ENCODE measurements at regions not wholly inside any gene's neighbourhood (a gene's known extent, or its start where the extent isn't known, plus 50 kb on each side); places are given as distances from the start of the nearest gene placed in this dataset.

GRCh38 chr4:14059006-14059405, 431.5 kb upstream of the BOD1L1 start:
- no peak for DNase-seq

GRCh38 chr4:14064984-14065383, 437.5 kb upstream of the BOD1L1 start:
- DNase-seq, result no peak

DNA sequence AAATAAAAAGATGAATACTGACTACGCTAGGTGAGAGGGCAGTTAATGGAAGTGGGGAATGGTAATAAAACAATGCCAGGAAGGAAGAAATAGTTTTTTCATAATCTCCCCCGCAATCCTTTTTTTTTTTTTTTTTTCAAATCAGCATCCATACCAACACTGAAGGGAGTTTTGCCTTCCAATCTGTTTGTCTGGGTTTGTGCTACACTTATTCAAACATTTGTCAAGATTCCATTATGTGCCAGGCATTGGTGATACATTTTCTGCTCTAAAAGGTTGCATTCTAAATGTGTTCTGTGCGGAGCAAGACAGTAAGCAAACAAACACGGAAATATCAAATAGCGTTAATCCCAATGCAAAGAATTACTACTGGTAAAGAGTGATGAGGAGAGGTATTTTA, 437.9 kb upstream of the BOD1L1 start:
- DNase-seq, result no peak

DNA sequence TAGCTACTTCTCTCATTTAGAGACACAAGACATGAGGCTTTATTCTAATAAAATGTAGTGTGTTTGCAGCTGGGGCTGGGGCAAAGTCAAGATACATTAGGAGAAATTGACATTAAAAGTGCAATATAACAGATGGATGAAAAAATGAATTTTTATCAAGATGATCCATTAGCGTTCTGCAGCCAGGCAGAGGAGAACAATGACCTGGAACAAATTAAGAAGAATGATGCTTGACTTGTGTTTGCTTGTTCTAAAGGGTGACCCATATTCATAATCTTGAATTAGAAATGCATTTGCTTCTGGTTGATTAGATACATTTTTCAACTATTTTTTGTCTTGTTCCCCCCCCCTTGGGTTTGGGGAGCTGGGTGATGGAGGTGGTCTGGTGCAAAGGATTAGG, 439.5 kb upstream of the BOD1L1 start:
- no peak for DNase-seq

- no peak for DNase-seq
Observed at GRCh38 chr4:14069886-14070285, 442.4 kb upstream of the BOD1L1 start.

- no peak for DNase-seq
Observed at GRCh38 chr4:14070289-14070880, 442.9 kb upstream of the BOD1L1 start.

DNA sequence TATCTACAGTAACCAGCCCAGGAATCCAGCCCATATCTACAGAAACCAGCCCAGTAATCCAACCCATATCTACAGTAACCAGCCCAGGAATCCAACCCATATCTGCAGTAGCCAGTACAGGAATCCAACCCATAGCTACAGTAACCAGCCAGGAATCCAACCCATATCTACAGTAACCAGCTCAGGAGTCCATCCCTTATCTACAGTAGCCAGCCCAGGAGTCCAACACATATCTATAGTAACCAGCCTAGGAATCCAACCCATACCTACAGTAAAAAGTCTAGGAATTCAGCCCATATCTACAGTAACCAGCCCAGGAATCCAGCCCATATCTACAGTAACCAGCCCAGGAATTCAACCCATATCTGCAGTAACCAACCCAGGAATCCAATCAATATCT, 445.0 kb upstream of the BOD1L1 start:
- no peak for DNase-seq

DNA sequence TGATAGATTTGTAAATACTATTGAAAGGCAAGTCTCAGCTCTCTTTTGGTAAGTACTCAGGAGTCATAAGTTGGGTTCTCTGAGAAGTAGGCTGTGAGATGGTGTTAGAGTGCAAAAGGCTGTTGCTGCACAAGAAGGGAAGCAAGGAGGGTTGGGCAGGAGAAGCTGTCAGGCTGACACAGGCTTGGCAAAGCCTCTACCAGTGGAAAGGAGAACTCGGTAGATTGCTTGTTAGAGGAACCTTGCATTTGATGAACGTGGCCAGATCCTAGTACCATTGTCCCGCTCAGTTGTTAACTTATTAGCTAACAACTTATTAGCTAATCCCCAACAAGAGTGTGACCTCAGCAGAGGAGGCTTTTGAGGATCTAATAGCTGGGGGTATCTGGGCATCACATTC, 449.3 kb upstream of the BOD1L1 start:
- DNase-seq, result no peak

GRCh38 chr4:14078326-14078725, 450.8 kb upstream of the BOD1L1 start:
- no peak for DNase-seq

DNA sequence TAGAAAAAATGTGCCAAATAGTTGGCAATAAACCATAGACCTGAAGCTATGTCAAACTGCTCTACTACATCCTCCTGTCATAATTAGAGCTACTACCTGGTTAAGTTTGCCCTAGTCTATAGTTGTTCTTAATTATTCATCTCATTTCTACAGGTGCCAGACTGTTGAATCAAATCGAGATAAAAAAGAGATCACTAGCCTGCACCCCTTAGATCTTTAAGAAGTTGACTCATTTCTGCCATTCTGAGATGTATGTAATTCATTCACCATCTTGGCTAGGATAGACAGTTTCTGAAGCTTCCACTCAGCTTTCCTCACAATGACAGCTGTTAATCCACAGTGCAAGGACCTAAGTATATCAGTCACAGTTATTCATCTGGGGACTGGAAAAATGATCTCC, 452.1 kb upstream of the BOD1L1 start:
- no peak for DNase-seq

- DNase-seq, result no peak
Observed at GRCh38 chr4:14083150-14083549, 455.6 kb upstream of the BOD1L1 start.

DNA sequence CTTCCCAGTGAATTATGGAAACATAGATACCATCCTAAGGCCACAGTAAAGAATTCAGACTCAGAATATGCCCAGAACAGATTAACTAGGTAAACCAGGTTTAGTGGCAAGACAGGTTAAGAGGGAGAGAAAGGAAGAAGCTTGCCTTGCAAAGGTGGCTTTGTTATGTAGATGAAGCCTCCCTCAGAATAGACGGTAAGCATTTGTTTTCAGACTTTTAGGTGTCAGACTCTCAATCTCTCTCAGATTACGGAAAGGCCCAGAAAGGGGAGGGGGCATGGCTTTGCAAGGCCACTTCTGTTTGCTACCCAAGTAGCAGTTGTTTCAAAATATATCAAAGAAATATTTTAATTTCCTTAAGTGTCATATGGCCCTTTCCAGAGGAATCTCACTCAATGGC, 457.1 kb upstream of the BOD1L1 start:
- no peak for DNase-seq

GRCh38 chr4:14087459-14087858, 459.9 kb upstream of the BOD1L1 start:
- no peak for DNase-seq

DNA sequence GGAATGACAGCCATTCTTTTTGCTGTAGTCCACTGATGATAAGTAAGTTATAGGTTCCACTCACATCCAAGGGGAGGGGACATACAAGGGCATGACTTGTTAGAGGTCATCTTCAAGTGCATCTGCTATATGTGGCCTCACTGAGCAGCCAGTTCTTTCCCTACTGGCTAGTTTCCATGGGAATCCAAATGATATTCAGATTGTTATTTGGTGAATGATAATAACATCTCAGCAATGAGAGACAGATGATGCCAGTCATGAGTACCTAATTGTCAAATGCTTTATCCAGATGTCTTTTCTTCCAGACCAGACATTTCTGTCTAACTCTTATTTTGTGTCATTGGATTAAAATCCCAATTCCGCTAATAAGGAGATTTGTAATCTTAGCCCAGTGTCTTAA, 460.4 kb upstream of the BOD1L1 start:
- DNase-seq, result no peak

DNA sequence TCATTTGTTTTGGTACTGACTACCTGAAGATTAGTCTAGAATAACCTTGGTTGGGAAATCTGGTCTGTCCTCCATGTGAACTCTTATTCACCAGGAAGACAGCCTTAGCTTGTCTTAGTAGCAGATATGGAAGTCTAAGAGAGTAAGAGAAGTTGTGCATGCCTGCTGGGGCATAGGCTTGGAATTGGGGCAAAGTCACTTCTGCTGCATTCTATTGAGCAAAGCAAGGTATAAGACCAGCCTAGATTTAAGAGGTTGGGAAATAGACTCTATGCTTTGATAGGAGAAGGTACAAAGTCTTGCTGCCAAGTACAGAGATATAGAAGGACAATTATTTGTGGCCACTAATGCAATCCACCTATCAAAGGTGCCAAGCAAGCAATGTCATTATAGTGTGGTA, 464.0 kb upstream of the BOD1L1 start:
- DNase-seq, result no peak

- no peak for DNase-seq
Observed at GRCh38 chr4:14091966-14092365, 464.4 kb upstream of the BOD1L1 start.

- DNase-seq, result no peak
Observed at GRCh38 chr4:14092741-14093140, 465.2 kb upstream of the BOD1L1 start.

- no peak for DNase-seq
Observed at GRCh38 chr4:14095831-14096230, 468.3 kb upstream of the BOD1L1 start.

DNA sequence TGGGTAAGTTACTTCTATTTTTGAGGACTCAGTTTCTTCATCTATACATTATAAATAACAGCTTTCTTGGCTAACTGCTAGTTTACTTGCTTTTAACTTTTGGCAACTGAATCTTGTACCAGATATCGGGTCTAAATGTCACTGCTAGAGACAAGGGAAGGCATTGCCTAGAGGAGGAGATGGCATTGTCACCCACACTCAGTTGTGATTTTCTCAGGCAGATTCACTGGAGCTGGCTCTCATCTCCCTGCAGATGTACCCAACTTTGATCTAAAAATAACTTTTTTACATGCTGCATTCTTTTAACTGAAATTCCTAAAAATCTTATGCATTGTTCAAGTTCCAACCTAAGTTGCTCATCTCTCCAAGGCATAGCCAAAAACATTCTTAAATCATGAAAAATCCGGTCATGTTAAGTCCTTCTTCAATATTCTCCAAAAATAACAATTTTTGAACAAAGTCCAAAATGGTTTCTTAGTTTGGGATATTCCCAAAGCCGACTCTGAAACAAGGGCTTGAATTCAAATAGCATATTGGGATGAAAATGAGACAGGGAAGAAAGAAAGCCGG, 469.0 kb upstream of the BOD1L1 start:
- no peak for DNase-seq

DNA sequence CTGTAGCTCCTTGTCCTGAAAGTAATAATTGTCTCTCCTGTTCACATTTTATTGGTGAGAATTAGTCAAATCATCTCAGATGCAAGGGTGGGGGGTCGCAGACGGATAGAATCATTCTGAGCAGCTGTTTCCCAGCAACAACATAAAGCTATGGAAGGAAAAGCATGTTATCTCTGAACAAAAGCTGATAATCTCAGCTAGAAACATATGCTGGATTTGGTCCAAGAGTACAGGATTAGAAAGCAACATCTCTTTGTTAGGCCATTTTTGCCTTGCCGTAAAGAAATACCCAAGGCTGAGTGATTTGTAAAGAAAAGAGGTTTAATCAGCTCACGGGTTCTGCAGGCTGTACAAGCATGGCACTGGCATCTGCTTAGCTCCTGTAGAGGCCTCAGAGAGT, 472.8 kb upstream of the BOD1L1 start:
- DNase-seq, result no peak

- DNase-seq, result no peak
Observed at GRCh38 chr4:14110407-14110806, 482.9 kb upstream of the BOD1L1 start.

GRCh38 chr4:14111730-14112181, 484.2 kb upstream of the BOD1L1 start:
- DNase-seq, result no peak

GRCh38 chr4:14115106-14115505, 487.6 kb upstream of the BOD1L1 start:
- DNase-seq, result no peak

DNA sequence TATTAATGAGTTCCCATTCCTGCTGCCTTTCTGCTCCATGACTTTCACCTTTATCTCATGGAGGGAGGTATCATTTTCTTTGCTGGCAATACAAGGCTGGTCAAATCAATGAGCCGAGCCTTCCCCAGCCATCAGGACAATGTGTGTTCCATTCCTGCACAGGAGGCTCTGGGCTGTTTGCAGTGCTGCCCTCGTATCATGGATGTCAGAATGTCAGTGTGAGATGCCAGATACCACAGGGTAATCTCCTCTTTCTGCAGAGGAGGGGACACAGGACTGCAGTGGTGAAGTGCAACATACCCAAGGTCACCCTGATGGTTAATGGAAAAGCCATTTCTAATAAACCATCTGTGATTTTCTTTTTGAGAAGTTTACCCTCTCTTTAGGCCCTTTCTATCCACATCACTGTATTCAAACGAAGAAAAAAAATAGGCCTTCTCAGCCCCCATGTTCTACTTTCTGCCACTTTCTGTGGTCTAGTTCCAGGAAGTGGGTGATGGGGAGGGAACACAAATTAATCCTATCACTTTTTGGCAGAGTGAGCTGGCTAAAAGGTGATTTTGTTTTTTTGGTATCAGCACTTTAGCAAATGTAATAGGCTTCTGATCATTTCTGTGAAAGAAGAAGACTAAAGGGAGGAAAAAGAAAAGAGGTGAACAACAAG, 490.2 kb upstream of the BOD1L1 start:
- DNase-seq, result no peak

DNA sequence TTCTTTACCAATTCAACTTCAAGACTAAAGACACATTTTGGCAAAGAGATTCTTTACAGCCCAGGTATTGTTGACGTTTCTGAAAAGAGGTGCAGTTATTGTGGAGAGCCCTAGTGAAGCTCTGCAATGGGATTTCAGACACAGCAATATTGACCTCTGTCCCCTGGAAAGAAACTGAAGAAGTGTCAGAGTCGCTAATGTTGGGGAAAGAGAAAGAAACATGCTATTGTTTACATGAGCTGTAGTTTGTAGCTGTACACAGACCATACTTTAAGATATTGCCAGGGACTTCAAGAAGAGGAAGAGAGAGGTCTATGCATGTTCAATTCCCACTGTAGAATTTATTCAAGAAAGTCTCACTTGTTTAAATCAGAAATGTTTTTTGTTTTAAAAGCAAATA, 497.3 kb upstream of the BOD1L1 start:
- no peak for DNase-seq

All from activated T-cell treated with anti-CD3 and anti-CD28 coated beads, Interleukin-2, amount 50 U/mL, for 48 hours (primary cell).